ENCODE measurements at regions not wholly inside any gene's neighbourhood (a gene's known extent, or its start where the extent isn't known, plus 50 kb on each side); places are given as distances from the start of the nearest gene placed in this dataset.

DNA sequence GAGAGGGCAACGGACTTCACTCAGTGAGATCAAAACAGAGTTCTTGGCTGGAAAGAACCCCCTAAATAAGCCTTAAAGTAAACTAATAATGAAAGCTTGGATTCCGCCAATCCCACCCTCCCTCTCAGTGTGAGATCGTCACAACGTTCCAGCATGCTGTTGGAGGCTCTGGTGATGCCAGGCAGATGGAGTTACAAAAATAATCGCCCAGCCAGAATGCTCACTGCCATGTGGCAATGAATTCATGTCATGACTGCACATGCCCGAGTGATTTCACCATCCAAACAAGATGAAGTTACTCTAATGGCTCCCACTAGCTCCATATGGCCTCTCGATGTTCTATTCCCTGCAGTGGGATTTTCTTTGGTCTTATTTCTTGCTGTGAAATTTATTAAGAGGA lies 248.0 kb downstream of the SPATA18 start (continued):
- TF ChIP-seq RAD21 (IDR thresholded peaks at IDR 0.05; ENCODE audit: low read depth): no peak
- TF ChIP-seq, protein P1, sequence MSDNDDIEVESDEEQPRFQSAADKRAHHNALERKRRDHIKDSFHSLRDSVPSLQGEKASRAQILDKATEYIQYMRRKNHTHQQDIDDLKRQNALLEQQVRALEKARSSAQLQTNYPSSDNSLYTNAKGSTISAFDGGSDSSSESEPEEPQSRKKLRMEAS (IDR thresholded peaks at IDR 0.05): no peak
- TF ChIP-seq ELF1 (IDR thresholded peaks at IDR 0.05; ENCODE audit: borderline replicate concordance, low read depth): no peak
- no peak for TF ChIP-seq FOSL1 (IDR thresholded peaks at IDR 0.05; ENCODE audit: low read depth)

DNA sequence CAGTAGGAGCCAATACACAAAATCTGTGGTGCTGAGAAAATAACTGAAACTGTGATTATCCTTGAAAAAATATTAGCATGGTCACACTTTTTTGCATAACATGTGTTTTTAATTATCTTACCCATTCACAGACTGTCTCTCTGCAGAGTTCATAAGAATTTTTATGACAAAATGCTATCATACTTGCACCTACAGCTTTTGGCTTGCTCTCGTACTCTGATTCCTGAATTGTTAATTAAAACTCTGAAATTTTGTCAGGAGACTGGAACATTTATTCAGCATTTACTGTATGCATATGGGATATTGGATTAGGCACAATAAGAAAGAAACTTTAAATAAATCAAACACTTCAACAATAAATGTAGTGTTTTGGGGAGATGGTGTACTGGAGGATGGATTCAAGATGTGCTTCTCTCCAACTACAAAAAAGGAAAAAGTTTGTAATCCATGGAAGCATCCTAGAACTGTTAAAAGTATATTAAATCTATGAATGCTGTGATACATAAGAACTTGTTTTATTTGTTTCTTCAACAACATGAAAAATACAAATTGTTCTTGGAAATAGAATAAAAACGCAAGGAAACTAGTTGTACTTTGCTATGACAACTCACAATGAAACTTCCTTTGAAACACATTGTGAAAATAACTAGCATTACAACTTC lies 260.5 kb downstream of the SPATA18 start:
- DNase-seq (ENCODE audit: low read depth, low spot score): no peak
- Histone ChIP-seq H3K79me2 (ENCODE audit: insufficient read depth, low read length) (no peaks in the 10 kb centered on the region), H3K9me3 (ENCODE audit: control insufficient read depth in 1 of 2, insufficient read depth in 1 of 2, low read depth in 1 of 2, low read length in 2 of 2) (no peaks in the 10 kb centered on the region), H3K4me1 (ENCODE audit: control insufficient read depth in 1 of 2, insufficient read depth in 2 of 2, low read length in 2 of 2) (peaks cover 11 to 13% of the 10 kb centered on the region in 2 experiments), H3K4me2 (ENCODE audit: low read length) (no peak overlapping the region), H2AFZ (ENCODE audit: low read depth, low read length, poor library complexity, severe bottlenecking) (no peak overlapping the region), H3K4me3 (replicated peaks in 1 of 2; ENCODE audit: low read depth in 1 of 2, low read length in 2 of 2) (no peak overlapping the region), H4K20me1 (ENCODE audit: insufficient read depth) (no peaks in the 10 kb centered on the region), H3K9me2 (ENCODE audit: insufficient read depth) (no peaks in the 10 kb centered on the region), H3K27ac (ENCODE audit: low read depth, low read length) (no peak overlapping the region), H3K36me3 (ENCODE audit: control insufficient read depth in 1 of 2, insufficient read depth in 2 of 2, low read length in 2 of 2) (no peaks in the 10 kb centered on the region), H3K9ac (ENCODE audit: low read length) (no peak overlapping the region), H3K27me3 (ENCODE audit: insufficient read depth, low read length) (no peaks in the 10 kb centered on the region)
- intact Hi-C loops (cut with micrococcal nuclease): no loop called here
- ChIA-PET CTCF (no interaction called here), RAD21 (ENCODE audit: low non-redundant PET in 1 of 2, low total read pairs in 2 of 2, uncharacterized antibody in 2 of 2, unreplicated experiment in 2 of 2) (no interaction called here), POLR2A (no interaction called here)
- ATAC-seq: no peak
- no TSS peak for BruUV-seq (replicated peaks)
- TF ChIP-seq, protein P2, sequence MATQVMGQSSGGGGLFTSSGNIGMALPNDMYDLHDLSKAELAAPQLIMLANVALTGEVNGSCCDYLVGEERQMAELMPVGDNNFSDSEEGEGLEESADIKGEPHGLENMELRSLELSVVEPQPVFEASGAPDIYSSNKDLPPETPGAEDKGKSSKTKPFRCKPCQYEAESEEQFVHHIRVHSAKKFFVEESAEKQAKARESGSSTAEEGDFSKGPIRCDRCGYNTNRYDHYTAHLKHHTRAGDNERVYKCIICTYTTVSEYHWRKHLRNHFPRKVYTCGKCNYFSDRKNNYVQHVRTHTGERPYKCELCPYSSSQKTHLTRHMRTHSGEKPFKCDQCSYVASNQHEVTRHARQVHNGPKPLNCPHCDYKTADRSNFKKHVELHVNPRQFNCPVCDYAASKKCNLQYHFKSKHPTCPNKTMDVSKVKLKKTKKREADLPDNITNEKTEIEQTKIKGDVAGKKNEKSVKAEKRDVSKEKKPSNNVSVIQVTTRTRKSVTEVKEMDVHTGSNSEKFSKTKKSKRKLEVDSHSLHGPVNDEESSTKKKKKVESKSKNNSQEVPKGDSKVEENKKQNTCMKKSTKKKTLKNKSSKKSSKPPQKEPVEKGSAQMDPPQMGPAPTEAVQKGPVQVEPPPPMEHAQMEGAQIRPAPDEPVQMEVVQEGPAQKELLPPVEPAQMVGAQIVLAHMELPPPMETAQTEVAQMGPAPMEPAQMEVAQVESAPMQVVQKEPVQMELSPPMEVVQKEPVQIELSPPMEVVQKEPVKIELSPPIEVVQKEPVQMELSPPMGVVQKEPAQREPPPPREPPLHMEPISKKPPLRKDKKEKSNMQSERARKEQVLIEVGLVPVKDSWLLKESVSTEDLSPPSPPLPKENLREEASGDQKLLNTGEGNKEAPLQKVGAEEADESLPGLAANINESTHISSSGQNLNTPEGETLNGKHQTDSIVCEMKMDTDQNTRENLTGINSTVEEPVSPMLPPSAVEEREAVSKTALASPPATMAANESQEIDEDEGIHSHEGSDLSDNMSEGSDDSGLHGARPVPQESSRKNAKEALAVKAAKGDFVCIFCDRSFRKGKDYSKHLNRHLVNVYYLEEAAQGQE (IDR thresholded peaks at IDR 0.05; ENCODE audit: low read depth): no peak
- no peak for TF ChIP-seq POLR2AphosphoS5 (IDR thresholded peaks at IDR 0.05; ENCODE audit: low read depth, low read length)
- TF ChIP-seq CBX3 (IDR thresholded peaks at IDR 0.05; ENCODE audit: low read depth): no peak
- TF ChIP-seq YY1 (IDR thresholded peaks at IDR 0.05; ENCODE audit: extremely low read depth, insufficient replicate concordance, low read depth, low read length): no peak
- no peak for TF ChIP-seq EZH2 (IDR thresholded peaks at IDR 0.05)
- TF ChIP-seq EGR1 (IDR thresholded peaks at IDR 0.05; ENCODE audit: low read depth): no peak
- no peak for TF ChIP-seq EZH2phosphoT487 (IDR thresholded peaks at IDR 0.05; ENCODE audit: borderline replicate concordance)
- no peak for TF ChIP-seq ZFX (IDR thresholded peaks at IDR 0.05)
- no peak for TF ChIP-seq SRF (IDR thresholded peaks at IDR 0.05; ENCODE audit: low read depth)
- TF ChIP-seq SIN3A (IDR thresholded peaks at IDR 0.05; ENCODE audit: low read depth): no peak
- TF ChIP-seq, protein P3, sequence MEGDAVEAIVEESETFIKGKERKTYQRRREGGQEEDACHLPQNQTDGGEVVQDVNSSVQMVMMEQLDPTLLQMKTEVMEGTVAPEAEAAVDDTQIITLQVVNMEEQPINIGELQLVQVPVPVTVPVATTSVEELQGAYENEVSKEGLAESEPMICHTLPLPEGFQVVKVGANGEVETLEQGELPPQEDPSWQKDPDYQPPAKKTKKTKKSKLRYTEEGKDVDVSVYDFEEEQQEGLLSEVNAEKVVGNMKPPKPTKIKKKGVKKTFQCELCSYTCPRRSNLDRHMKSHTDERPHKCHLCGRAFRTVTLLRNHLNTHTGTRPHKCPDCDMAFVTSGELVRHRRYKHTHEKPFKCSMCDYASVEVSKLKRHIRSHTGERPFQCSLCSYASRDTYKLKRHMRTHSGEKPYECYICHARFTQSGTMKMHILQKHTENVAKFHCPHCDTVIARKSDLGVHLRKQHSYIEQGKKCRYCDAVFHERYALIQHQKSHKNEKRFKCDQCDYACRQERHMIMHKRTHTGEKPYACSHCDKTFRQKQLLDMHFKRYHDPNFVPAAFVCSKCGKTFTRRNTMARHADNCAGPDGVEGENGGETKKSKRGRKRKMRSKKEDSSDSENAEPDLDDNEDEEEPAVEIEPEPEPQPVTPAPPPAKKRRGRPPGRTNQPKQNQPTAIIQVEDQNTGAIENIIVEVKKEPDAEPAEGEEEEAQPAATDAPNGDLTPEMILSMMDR (IDR thresholded peaks at IDR 0.05 in 2 of 3, conservative IDR thresholded peaks at IDR 0.05 in 1 of 3; ENCODE audit: borderline replicate concordance in 1 of 3, insufficient read depth in 1 of 3, low read depth in 2 of 3, low read length in 2 of 3): no peak
- TF ChIP-seq, protein P1 (IDR thresholded peaks at IDR 0.05): no peak
- no peak for TF ChIP-seq FOSL1 (IDR thresholded peaks at IDR 0.05; ENCODE audit: low read depth)
- no peak for TF ChIP-seq POLR2A (IDR thresholded peaks at IDR 0.05; ENCODE audit: borderline replicate concordance, extremely low read depth, insufficient read depth, insufficient read length)
- no peak for TF ChIP-seq ELF1 (IDR thresholded peaks at IDR 0.05; ENCODE audit: borderline replicate concordance, low read depth)
- TF ChIP-seq, protein P4, sequence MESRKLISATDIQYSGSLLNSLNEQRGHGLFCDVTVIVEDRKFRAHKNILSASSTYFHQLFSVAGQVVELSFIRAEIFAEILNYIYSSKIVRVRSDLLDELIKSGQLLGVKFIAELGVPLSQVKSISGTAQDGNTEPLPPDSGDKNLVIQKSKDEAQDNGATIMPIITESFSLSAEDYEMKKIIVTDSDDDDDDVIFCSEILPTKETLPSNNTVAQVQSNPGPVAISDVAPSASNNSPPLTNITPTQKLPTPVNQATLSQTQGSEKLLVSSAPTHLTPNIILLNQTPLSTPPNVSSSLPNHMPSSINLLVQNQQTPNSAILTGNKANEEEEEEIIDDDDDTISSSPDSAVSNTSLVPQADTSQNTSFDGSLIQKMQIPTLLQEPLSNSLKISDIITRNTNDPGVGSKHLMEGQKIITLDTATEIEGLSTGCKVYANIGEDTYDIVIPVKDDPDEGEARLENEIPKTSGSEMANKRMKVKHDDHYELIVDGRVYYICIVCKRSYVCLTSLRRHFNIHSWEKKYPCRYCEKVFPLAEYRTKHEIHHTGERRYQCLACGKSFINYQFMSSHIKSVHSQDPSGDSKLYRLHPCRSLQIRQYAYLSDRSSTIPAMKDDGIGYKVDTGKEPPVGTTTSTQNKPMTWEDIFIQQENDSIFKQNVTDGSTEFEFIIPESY (IDR thresholded peaks at IDR 0.05; ENCODE audit: extremely low read depth, insufficient replicate concordance, low read length): no peak
- TF ChIP-seq RAD21 (IDR thresholded peaks at IDR 0.05; ENCODE audit: low read depth): no peak
